ENCODE measurements at regions not wholly inside any gene's neighbourhood (a gene's known extent, or its start where the extent isn't known, plus 50 kb on each side); places are given as distances from the start of the nearest gene placed in this dataset.

GRCh38 chr12:39095636-39096330 is 190.4 kb upstream of the CPNE8 start:
- TF ChIP-seq, protein P1, sequence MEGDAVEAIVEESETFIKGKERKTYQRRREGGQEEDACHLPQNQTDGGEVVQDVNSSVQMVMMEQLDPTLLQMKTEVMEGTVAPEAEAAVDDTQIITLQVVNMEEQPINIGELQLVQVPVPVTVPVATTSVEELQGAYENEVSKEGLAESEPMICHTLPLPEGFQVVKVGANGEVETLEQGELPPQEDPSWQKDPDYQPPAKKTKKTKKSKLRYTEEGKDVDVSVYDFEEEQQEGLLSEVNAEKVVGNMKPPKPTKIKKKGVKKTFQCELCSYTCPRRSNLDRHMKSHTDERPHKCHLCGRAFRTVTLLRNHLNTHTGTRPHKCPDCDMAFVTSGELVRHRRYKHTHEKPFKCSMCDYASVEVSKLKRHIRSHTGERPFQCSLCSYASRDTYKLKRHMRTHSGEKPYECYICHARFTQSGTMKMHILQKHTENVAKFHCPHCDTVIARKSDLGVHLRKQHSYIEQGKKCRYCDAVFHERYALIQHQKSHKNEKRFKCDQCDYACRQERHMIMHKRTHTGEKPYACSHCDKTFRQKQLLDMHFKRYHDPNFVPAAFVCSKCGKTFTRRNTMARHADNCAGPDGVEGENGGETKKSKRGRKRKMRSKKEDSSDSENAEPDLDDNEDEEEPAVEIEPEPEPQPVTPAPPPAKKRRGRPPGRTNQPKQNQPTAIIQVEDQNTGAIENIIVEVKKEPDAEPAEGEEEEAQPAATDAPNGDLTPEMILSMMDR (IDR thresholded peaks at IDR 0.05; ENCODE audit: low read depth, low read length): no peak
- TF ChIP-seq EZH2phosphoT487 (IDR thresholded peaks at IDR 0.05; ENCODE audit: low read depth): no peak

Data from OCI-LY3 (cell line).